Epithelial cell of proximal tubule (primary cell): ENCODE measurements at regions not wholly inside any gene's neighbourhood (a gene's known extent, or its start where the extent isn't known, plus 50 kb on each side); places are given as distances from the start of the nearest gene placed in this dataset.

Experiments
- DNase-seq: peaks from one replicate; pipeline ENCODE4 v3.0.0-alpha.2; 2011; ENCODE audit warnings: low read depth
- H3K4me3 ChIP-seq: 2 replicates; pipeline ENCODE4 v1.5.1; 2011; ENCODE audit warnings: low read depth, mild to moderate bottlenecking, low read length
- TF ChIP-seq, protein P1 (sequence below): conservative IDR thresholded peaks from 2 replicates; pipeline ENCODE4 v1.5.1; 2012; ENCODE audit warnings: low read depth, mild to moderate bottlenecking, low read length

GRCh38 chr3:80688814-80689213, 921.0 kb upstream of the ROBO1 start:
- H3K4me3 ChIP-seq, result no peak overlapping the region
- TF ChIP-seq, protein P1, sequence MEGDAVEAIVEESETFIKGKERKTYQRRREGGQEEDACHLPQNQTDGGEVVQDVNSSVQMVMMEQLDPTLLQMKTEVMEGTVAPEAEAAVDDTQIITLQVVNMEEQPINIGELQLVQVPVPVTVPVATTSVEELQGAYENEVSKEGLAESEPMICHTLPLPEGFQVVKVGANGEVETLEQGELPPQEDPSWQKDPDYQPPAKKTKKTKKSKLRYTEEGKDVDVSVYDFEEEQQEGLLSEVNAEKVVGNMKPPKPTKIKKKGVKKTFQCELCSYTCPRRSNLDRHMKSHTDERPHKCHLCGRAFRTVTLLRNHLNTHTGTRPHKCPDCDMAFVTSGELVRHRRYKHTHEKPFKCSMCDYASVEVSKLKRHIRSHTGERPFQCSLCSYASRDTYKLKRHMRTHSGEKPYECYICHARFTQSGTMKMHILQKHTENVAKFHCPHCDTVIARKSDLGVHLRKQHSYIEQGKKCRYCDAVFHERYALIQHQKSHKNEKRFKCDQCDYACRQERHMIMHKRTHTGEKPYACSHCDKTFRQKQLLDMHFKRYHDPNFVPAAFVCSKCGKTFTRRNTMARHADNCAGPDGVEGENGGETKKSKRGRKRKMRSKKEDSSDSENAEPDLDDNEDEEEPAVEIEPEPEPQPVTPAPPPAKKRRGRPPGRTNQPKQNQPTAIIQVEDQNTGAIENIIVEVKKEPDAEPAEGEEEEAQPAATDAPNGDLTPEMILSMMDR, result peak; percentile 55
- DNase-seq, result no peak

DNA sequence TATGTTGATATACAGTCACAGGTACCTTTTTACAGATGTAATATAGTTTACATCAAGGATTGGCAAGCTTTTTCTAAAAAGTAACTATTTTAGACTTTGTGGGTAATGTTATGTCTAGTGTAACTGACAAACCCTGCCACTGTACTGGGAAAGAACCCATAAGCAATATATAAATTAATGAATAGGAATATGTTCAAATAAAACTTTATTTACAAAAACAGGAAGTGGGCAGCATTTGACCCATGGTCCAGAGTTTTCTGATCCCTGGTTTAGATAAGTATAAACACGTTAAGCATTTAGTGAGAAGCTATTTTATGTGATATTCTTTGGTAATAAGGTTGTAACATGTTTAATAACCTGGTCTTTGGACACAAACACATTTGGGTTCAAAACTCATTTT, 915.2 kb upstream of the ROBO1 start:
- no peak for DNase-seq
- TF ChIP-seq, protein P1, result no peak

DNA sequence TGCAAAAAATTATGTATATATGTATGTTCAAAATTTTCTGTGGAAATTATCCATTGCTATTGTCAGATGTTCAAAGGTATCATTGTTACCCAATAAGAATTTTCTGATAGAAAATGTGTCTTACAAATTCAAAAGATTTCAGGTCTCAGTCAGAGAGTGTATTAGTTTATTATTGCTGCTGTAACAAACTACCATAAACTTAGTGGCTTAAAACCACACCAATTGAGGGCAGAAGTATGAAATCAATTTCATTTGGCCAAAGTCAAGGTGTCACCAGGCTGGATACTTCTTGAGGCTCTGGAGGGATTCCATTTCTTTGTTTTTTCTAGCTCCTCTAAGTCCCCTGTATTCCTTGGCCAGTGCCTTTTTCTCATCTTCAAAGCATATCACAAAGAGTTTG, 914.4 kb upstream of the ROBO1 start:
- TF ChIP-seq, protein P1, result no peak
- H3K4me3 ChIP-seq, result no peak overlapping the region
- no peak for DNase-seq

More for the DNA sequence above, 915.2 kb upstream of the ROBO1 start:
- no peak overlapping the region for H3K4me3 ChIP-seq

DNA sequence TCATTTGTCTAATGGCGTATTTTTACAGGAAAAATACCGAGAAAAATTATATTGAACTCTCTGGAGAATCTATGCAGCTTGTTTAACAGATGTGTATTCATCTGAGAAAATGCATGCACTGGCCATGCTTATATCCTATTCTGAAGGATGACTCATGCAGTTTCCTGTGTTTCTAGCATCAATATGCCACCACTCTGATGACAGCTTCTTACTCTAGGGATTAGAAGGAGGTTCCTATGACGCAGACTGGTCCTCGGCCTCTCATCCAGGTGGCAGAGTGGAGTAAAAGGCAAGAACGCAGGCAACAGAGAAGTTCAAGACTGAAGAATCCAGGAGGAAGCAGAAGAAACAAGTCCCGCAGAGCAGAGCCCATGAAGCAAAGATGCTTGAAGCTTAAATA, 910.0 kb upstream of the ROBO1 start:
- TF ChIP-seq, protein P1, result no peak
- no peak overlapping the region for H3K4me3 ChIP-seq
- DNase-seq, result no peak

- H3K4me3 ChIP-seq, result no peak overlapping the region
- TF ChIP-seq, protein P1, result no peak
- DNase-seq, result no peak
These were observed 909.1 kb upstream of the ROBO1 start for GRCh38 chr3:80676866-80677265.

DNA sequence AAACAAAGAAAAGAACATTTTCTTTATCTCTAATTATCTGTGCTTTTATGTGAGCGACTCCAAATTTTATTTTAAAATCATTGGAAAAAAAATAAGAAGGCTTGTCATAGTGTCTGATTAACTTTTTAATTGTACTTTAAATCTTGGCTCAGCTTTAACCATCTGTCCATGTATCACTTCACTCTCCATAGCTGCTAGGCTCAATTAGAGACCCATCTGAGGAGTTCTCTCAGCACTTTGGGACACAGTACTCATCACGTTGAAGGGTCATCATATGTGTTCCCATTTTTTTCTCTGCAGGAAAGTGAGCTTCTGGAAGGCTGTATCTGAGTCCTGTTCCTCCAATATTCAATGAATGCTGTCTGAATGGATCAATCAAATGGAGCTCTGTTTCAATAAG, 908.5 kb upstream of the ROBO1 start:
- no peak overlapping the region for H3K4me3 ChIP-seq
- no peak for DNase-seq
- TF ChIP-seq, protein P1, result no peak

DNA sequence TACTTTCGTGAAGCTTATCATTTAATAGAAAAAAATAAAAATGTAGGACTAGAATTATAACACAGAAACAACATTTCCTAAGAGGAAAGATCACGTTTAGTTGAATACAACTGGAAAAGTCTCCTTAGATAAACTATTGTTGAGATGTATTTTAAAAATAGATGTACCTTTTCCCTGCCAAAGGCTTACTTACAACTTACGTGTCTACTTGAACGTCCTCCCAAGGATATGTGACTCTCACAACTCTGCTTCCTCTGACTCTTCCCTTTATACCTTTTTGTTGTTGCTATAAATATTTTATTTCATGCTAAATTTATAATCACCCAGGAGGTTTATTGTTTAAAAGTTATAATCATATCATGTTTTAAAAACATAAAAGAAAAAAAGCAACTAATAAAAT, 908.0 kb upstream of the ROBO1 start:
- H3K4me3 ChIP-seq, result no peak overlapping the region
- TF ChIP-seq, protein P1, result no peak
- DNase-seq, result no peak
